ENCODE measurements at regions not wholly inside any gene's neighbourhood (a gene's known extent, or its start where the extent isn't known, plus 50 kb on each side); places are given as distances from the start of the nearest gene placed in this dataset.

- TF ChIP-seq CTCF (conservative IDR thresholded peaks at IDR 0.05 in 1 of 2, IDR thresholded peaks at IDR 0.05 in 1 of 2; ENCODE audit: low read depth in 1 of 2, low read length in 2 of 2) (no peak), EZH2 (IDR thresholded peaks at IDR 0.05; ENCODE audit: low read length, missing control alignments) (no peak)
Measured at GRCh38 chr11:27938011-27938410, 169.9 kb downstream of the KIF18A start.

Measured in fibroblast of lung (primary cell).